ENCODE measurements at regions not wholly inside any gene's neighbourhood (a gene's known extent, or its start where the extent isn't known, plus 50 kb on each side); places are given as distances from the start of the nearest gene placed in this dataset.

DNA sequence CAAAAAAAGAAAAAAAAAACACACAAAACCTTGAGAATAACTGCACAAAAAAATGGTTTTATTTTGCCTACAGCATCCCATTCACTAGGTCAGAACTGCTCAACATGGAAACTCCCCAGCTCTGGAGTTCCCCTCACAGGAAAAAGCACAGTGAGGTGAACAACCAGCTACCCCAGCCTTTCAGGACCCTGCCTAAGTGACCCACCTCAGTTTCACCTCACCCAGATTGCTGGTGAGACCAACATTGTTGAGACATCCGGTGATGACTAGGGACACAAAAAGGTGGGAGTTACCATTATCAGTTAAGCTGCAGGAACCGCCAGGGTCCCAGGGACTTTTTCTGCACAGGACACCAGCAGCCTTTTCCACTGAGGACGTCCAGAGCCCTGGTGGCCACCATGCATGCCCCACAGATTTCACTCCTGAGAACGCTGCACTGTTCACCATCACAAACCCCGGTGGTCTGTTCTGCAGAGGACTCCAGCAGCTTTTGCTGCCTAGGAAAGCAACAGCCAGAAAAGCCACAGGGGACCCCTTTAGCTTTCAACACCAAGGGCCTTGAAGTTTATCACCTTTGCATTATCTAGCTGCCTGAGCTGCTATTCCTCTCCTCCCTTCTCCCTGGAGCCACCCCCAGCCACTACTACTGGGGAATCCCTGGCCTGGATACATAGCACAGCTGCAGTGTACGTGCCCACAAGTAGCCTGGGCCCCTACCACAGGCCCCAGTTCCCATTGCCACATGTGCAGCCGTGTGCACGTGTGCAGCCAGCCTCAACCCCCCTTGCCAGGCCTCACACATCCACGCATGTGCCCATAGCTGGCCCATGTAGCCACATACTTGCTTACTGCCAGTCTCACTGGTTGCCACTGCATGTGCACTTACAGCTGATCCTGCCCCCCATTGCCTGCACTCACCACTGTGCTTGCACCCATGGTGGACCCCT lies 62.5 kb upstream of the FAR2 start:
- Mint-ChIP-seq H3K36me3 (no peaks in the 10 kb centered on the region), H3K27ac (no peak overlapping the region), H3K9me3 (no peaks in the 10 kb centered on the region), H3K27me3 (no peaks in the 10 kb centered on the region), H3K4me3 (no peak overlapping the region), H3K4me1 (peaks cover 2% of the 10 kb centered on the region)
- no peak for DNase-seq

DNA sequence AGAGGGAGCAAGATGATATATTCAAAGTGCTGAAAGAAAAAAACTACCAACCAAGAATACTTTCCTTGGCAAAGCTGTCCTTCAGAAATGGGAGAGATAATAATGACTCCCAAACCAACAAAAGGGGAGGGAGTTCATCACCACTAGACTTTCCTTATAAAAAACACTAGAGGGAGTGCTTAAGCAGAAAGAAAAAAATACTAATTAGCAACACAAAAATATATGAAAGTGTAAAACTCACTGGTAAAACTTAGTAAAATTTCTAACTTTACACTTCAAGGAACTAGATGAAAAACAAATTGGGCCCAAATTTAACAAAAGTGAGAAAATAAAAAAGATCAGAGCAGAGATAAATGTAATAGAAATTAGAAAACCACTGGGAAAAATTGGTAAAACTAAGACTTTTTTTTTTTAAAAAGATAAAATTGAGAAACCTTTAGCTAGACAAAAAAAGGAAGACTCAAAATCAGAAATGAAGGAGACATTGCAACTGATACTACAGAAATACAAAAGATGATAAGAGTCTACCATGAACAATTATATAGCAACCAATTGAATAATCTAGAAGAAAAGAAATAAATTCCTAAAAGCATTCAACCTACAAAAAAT lies 60.4 kb upstream of the FAR2 start:
- no peak for DNase-seq
- Mint-ChIP-seq H3K9me3 (peaks cover 4% of the 10 kb centered on the region), H3K27ac (no peak overlapping the region), H3K27me3 (no peaks in the 10 kb centered on the region), H3K36me3 (no peaks in the 10 kb centered on the region), H3K4me3 (no peak overlapping the region), H3K4me1 (peaks cover 2% of the 10 kb centered on the region)
